ENCODE measurements at regions not wholly inside any gene's neighbourhood (a gene's known extent, or its start where the extent isn't known, plus 50 kb on each side); places are given as distances from the start of the nearest gene placed in this dataset.

DNA sequence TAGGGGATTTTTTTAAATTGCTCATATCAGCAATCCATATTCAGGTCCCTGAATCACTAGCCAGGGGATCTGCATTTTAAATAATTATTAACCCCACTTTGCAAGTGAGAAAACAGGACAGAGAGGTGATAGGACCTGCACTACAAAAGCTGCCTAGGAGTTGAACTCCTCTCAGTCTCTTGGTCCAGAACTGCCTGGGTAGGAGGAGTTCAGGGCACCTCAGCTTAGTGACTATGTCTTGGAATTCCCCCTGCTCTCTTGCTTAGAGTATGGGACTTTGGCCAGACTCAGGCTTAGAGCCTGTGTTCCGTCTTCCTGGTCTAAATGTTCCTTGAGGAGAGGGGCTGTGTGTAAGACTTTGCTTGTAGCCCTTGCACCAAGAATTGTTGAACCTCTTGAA lies 68.2 kb upstream of the WSCD2 start:
- Mint-ChIP-seq H3K4me1 (peaks cover 6% of the 10 kb centered on the region), H3K27ac (no peak overlapping the region), H3K27me3 (ENCODE audit: low read depth) (peaks cover 5% of the 10 kb centered on the region), H3K4me3 (no peak overlapping the region), H3K36me3 (ENCODE audit: low read depth) (no peaks in the 10 kb centered on the region), H3K9me3 (peaks cover 4% of the 10 kb centered on the region)
- no peak for TF ChIP-seq CTCF (IDR thresholded peaks at IDR 0.05; ENCODE audit: unreplicated experiment in 3 of 3)

GRCh38 chr12:108063192-108063591 lies 65.9 kb upstream of the WSCD2 start:
- H3K9me3 Mint-ChIP-seq, result peaks cover 4% of the 10 kb centered on the region
- TF ChIP-seq CTCF (IDR thresholded peaks at IDR 0.05; ENCODE audit: unreplicated experiment in 3 of 3), result peak in 1 of 3 experiments; percentile 31
- no peak overlapping the region for H3K4me3 Mint-ChIP-seq
- no peak overlapping the region for H3K27ac Mint-ChIP-seq
- H3K4me1 Mint-ChIP-seq, result no peaks in the 10 kb centered on the region
- H3K27me3 Mint-ChIP-seq (ENCODE audit: low read depth), result peaks cover 10% of the 10 kb centered on the region
- H3K36me3 Mint-ChIP-seq (ENCODE audit: low read depth), result no peaks in the 10 kb centered on the region

DNA sequence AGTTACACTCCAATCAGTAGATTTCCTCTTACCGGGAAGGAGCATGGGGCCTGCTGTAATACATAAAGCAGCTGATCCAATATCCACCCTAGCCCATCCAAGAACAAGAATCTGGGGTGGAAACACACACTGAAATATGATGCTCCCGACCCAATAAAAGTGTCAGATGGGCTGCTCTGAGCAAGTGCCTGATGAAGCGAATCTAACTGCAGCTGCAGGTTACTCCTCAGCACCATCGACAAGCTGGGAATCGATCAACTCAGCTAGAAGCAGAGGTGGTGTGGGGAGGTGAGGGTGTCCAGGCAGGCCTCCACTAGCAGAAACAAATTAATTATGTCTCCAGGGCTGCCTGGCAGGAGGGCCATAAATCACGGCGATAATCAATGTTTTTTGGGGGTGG lies 64.0 kb upstream of the WSCD2 start:
- H3K36me3 Mint-ChIP-seq (ENCODE audit: low read depth), result no peaks in the 10 kb centered on the region
- H3K4me1 Mint-ChIP-seq, result no peaks in the 10 kb centered on the region
- H3K9me3 Mint-ChIP-seq, result peaks cover 4% of the 10 kb centered on the region
- H3K27ac Mint-ChIP-seq, result no peak overlapping the region
- no peak overlapping the region for H3K4me3 Mint-ChIP-seq
- TF ChIP-seq CTCF (IDR thresholded peaks at IDR 0.05; ENCODE audit: unreplicated experiment in 3 of 3), result no peak
- peaks cover 14% of the 10 kb centered on the region for H3K27me3 Mint-ChIP-seq (ENCODE audit: low read depth)

GRCh38 chr12:108066583-108067577 lies 62.2 kb upstream of the WSCD2 start:
- Mint-ChIP-seq H3K4me1 (no peaks in the 10 kb centered on the region), H3K4me3 (no peak overlapping the region), H3K36me3 (ENCODE audit: low read depth) (no peaks in the 10 kb centered on the region), H3K9me3 (peaks cover 4% of the 10 kb centered on the region), H3K27me3 (ENCODE audit: low read depth) (peaks cover 10% of the 10 kb centered on the region), H3K27ac (no peak overlapping the region)
- TF ChIP-seq CTCF (IDR thresholded peaks at IDR 0.05; ENCODE audit: unreplicated experiment in 3 of 3), result no peak

GRCh38 chr12:108069651-108070165 lies 59.4 kb upstream of the WSCD2 start:
- Mint-ChIP-seq H3K4me1 (no peaks in the 10 kb centered on the region), H3K4me3 (no peak overlapping the region), H3K9me3 (no peaks in the 10 kb centered on the region), H3K36me3 (ENCODE audit: low read depth) (no peaks in the 10 kb centered on the region), H3K27me3 (ENCODE audit: low read depth) (peaks cover 15% of the 10 kb centered on the region), H3K27ac (no peak overlapping the region)
- TF ChIP-seq CTCF (IDR thresholded peaks at IDR 0.05; ENCODE audit: unreplicated experiment in 3 of 3), result no peak

All from nephron (organoid).